HCT116 (cell line): ENCODE measurements at regions not wholly inside any gene's neighbourhood (a gene's known extent, or its start where the extent isn't known, plus 50 kb on each side); places are given as distances from the start of the nearest gene placed in this dataset.

Experiments
- ATAC-seq: fragments of 200-7000 bp; cut with Tn5 transposase; 2 replicates; pipeline ENCODE4 v1.9.1; 2020; ENCODE audit warnings: mild to moderate bottlenecking, moderate library complexity
- BruUV-seq: library from RNA; stranded (reverse); fragments of 400-500 nt; replicated peaks from 2 replicates; lab custom pipeline; 2021; lab: Mats Ljungman, UMichigan
- CTCF ChIA-PET: fragments of 300-600 bp; sonication (Branson Sonifier 250); formaldehyde crosslinking; loops from one replicate; lab custom pipeline; 2021; ENCODE audit warnings: antibody characterized with exemption; lab: Charles Lee
- POLR2A ChIA-PET: fragments of 300-600, 350-600 bp; sonication (Branson Sonifier 250); formaldehyde crosslinking; loops from one replicate; lab custom pipeline; 2021; ENCODE audit warnings: antibody characterized with exemption; lab: Charles Lee
- RAD21 ChIA-PET, 2 experiments: fragments of 300-600 bp; sonication (Branson Sonifier 250); formaldehyde crosslinking; loops; one replicate each; lab custom pipeline; 2023; ENCODE audit warnings: low total read pairs in 2 of 2; ENCODE audit not compliant: uncharacterized antibody in 2 of 2, unreplicated experiment in 2 of 2, low non-redundant PET in 1 of 2; lab: Charles Lee
- DNase-seq: peaks from one replicate; pipeline ENCODE4 v3.0.0-alpha.2; 2010; ENCODE audit warnings: low read depth, low spot score
- H2AFZ ChIP-seq: fragments of 200-600 bp; shearing (Covaris generic), sonication (generic); 2 replicates; pipeline ENCODE4 v1.6.1; 2017; ENCODE audit warnings: low read depth, mixed run types, mixed read lengths, antibody characterized with exemption, low read length; ENCODE audit not compliant: poor library complexity, severe bottlenecking
- H3K27ac ChIP-seq: 2 replicates; pipeline ENCODE4 v1.5.1; 2012; ENCODE audit warnings: low read depth, low read length
- H3K27me3 ChIP-seq: fragments of 200-600 bp; sonication (generic); 2 replicates; pipeline ENCODE4 v1.6.1; 2016; ENCODE audit warnings: mixed run types, low read length, mixed read lengths; ENCODE audit not compliant: insufficient read depth
- H3K36me3 ChIP-seq, 2 experiments: fragments of 200-500 bp in 1 of 2; fragments of 200-600 bp in 1 of 2; sonication (Bioruptor generic) in 1 of 2; sonication (generic) in 1 of 2; 2 replicates each; pipeline versions ENCODE4 v1.5.1 to v1.6.1; 2014 to 2016; ENCODE audit warnings: low read length in 2 of 2, inconsistent platforms in 1 of 2, mixed read lengths in 1 of 2, mixed run types in 1 of 2; ENCODE audit not compliant: insufficient read depth in 2 of 2, control insufficient read depth in 1 of 2
- H3K4me1 ChIP-seq, 2 experiments: fragments of 200-600 bp in 1 of 2; sonication (generic) in 1 of 2; 2 replicates each; pipeline versions ENCODE4 v1.5.1 to v1.6.1; 2012 to 2017; ENCODE audit warnings: low read length in 2 of 2, inconsistent platforms in 1 of 2, mild to moderate bottlenecking in 1 of 2, mixed read lengths in 1 of 2, mixed run types in 1 of 2, moderate library complexity in 1 of 2; ENCODE audit not compliant: insufficient read depth in 2 of 2, control insufficient read depth in 1 of 2
- H3K4me2 ChIP-seq: fragments of 200-600 bp; sonication (generic); 2 replicates; pipeline ENCODE4 v1.6.1; 2017; ENCODE audit warnings: mixed run types, low read length, mixed read lengths
- H3K4me3 ChIP-seq, 2 experiments: fragments of 200-600 bp in 1 of 2; sonication (generic) in 1 of 2; replicated peaks in 1 of 2; 2 replicates each; pipeline ENCODE4 v1.5.1; 2011 to 2016; ENCODE audit warnings: low read length in 2 of 2, control low read depth in 1 of 2, low read depth in 1 of 2, mild to moderate bottlenecking in 1 of 2, mixed read lengths in 1 of 2, mixed run types in 1 of 2
- H3K79me2 ChIP-seq: fragments of 200-600 bp; sonication (generic); 2 replicates; pipeline ENCODE4 v1.6.1; 2017; ENCODE audit warnings: mild to moderate bottlenecking, mixed run types, low read length, moderate library complexity, mixed read lengths; ENCODE audit not compliant: insufficient read depth
- H3K9ac ChIP-seq: fragments of 200-600 bp; sonication (generic); 2 replicates; pipeline ENCODE4 v1.6.1; 2016; ENCODE audit warnings: low read length, mixed read lengths
- H3K9me2 ChIP-seq: fragments of 200-600 bp; sonication (generic), shearing (Covaris generic); 2 replicates; pipeline ENCODE4 v1.6.1; 2017; ENCODE audit warnings: mixed run types, mild to moderate bottlenecking, moderate library complexity; ENCODE audit not compliant: insufficient read depth
- H3K9me3 ChIP-seq, 2 experiments: fragments of 200-500 bp in 1 of 2; fragments of 200-600 bp in 1 of 2; sonication (Bioruptor generic) in 1 of 2; sonication (generic) in 1 of 2; 2 replicates each; pipeline ENCODE4 v1.6.1; 2014 to 2017; ENCODE audit warnings: low read length in 2 of 2, mixed read lengths in 2 of 2, inconsistent platforms in 1 of 2, low read depth in 1 of 2, mild to moderate bottlenecking in 1 of 2, mixed run types in 1 of 2, moderate library complexity in 1 of 2; ENCODE audit not compliant: control insufficient read depth in 1 of 2, insufficient read depth in 1 of 2
- H4K20me1 ChIP-seq: fragments of 200-600 bp; sonication (generic), shearing (Covaris generic); 2 replicates; pipeline ENCODE4 v1.6.1; 2017; ENCODE audit warnings: mixed run types, mild to moderate bottlenecking, moderate library complexity; ENCODE audit not compliant: insufficient read depth
- CBX3 ChIP-seq: IDR thresholded peaks from 2 replicates; pipeline ENCODE4 v1.6.1; 2012; ENCODE audit warnings: low read depth
- CEBPB ChIP-seq: IDR thresholded peaks from 2 replicates; pipeline ENCODE4 v1.6.1; 2012; ENCODE audit warnings: low read depth
- ELF1 ChIP-seq: IDR thresholded peaks from 2 replicates; pipeline ENCODE4 v1.6.1; 2012; ENCODE audit warnings: low read depth, borderline replicate concordance
- EZH2 ChIP-seq: fragments of 200-600 bp; sonication (generic); IDR thresholded peaks from 2 replicates; pipeline ENCODE4 v1.6.1; 2017; ENCODE audit warnings: antibody characterized with exemption, mixed run types
- JUND ChIP-seq: IDR thresholded peaks from 2 replicates; pipeline ENCODE4 v1.6.1; 2012
- POLR2AphosphoS5 ChIP-seq: IDR thresholded peaks from 2 replicates; pipeline ENCODE4 v1.6.1; 2011; ENCODE audit warnings: mild to moderate bottlenecking, low read depth, low read length, moderate library complexity
- RAD21 ChIP-seq: IDR thresholded peaks from 2 replicates; pipeline ENCODE4 v1.6.1; 2012; ENCODE audit warnings: low read depth, mild to moderate bottlenecking
- SP1 ChIP-seq: IDR thresholded peaks from 2 replicates; pipeline ENCODE4 v1.6.1; 2012; ENCODE audit warnings: low read depth
- SRF ChIP-seq: IDR thresholded peaks from 2 replicates; pipeline ENCODE4 v1.6.1; 2012; ENCODE audit warnings: low read depth
- ZFX ChIP-seq: fragments of 450-650 bp; IDR thresholded peaks from 2 replicates; pipeline ENCODE4 v1.6.1; 2017
- intact Hi-C: fragments of 100-400 bp; cut with micrococcal nuclease; formaldehyde crosslinking; loops from 2 replicates; pipeline ENCODE4 v1.10.0; 2022
- TF ChIP-seq, protein P1 (sequence below): IDR thresholded peaks from 2 replicates; pipeline ENCODE4 v1.6.1; 2012; ENCODE audit warnings: low read depth
- TF ChIP-seq, protein P2 (sequence below): IDR thresholded peaks from 2 replicates; pipeline ENCODE4 v1.6.1; 2011; ENCODE audit warnings: mild to moderate bottlenecking, low read length, moderate library complexity; ENCODE audit not compliant: insufficient replicate concordance; ENCODE audit errors: extremely low read depth
- TF ChIP-seq, protein P3 (sequence below): IDR thresholded peaks from 2 replicates; pipeline ENCODE4 v1.6.1; 2012
- TF ChIP-seq, protein P4 (sequence below): IDR thresholded peaks from 2 replicates; pipeline ENCODE4 v1.6.1; 2012
- TF ChIP-seq, protein P5 (sequence below), 3 experiments: fragments of 200-600 bp in 1 of 3; sonication (generic) in 1 of 3; IDR thresholded peaks in 2 of 3; conservative IDR thresholded peaks in 1 of 3; 2 replicates each; pipeline ENCODE4 v1.5.1; 2012 to 2017; ENCODE audit warnings: low read depth in 2 of 3, low read length in 2 of 3, antibody characterized with exemption in 1 of 3, borderline replicate concordance in 1 of 3, control low read depth in 1 of 3, mild to moderate bottlenecking in 1 of 3, mixed read lengths in 1 of 3, mixed run types in 1 of 3, moderate library complexity in 1 of 3; ENCODE audit not compliant: insufficient read depth in 1 of 3

DNA sequence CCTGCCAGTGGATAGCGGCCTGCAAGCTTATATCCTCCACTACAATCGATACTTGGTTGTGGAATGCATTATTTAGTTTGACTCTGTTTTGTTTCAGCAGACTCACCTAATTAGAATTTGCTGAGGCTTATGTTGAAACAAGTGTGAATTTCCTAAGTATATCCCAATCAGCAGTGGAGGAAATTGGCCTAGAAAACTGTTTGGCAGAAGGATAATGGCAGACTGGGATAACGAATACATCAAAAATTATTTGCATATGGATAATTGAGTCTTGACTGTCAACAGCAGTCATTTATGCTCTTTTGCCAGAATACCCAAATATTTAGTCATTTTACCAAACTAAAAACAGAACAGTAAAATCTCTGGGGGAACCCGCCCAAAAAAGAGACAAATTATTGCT, 261.0 kb downstream of the DOK5 start:
- ChIA-PET RAD21 (no interaction called here), POLR2A (no interaction called here), CTCF (no interaction called here)
- H3K79me2 ChIP-seq, result no peaks in the 10 kb centered on the region
- H3K4me3 ChIP-seq, result no peak overlapping the region
- H3K9me3 ChIP-seq, result peaks cover 0 to 6% of the 10 kb centered on the region in 2 experiments; a peak in 1 of 4 replicates
- BruUV-seq, result no TSS peak
- H4K20me1 ChIP-seq, result no peaks in the 10 kb centered on the region
- H3K4me2 ChIP-seq, result no peak overlapping the region
- no peak overlapping the region for H2AFZ ChIP-seq
- H3K9ac ChIP-seq, result no peak overlapping the region
- intact Hi-C loops, result no loop called here
- no peak for DNase-seq
- H3K4me1 ChIP-seq, result no peaks in the 10 kb centered on the region
- ATAC-seq, result no peak
- no peak for TF ChIP-seq JUND
- TF ChIP-seq CEBPB, result no peak
- no peak for TF ChIP-seq ZFX
- TF ChIP-seq, protein P1, sequence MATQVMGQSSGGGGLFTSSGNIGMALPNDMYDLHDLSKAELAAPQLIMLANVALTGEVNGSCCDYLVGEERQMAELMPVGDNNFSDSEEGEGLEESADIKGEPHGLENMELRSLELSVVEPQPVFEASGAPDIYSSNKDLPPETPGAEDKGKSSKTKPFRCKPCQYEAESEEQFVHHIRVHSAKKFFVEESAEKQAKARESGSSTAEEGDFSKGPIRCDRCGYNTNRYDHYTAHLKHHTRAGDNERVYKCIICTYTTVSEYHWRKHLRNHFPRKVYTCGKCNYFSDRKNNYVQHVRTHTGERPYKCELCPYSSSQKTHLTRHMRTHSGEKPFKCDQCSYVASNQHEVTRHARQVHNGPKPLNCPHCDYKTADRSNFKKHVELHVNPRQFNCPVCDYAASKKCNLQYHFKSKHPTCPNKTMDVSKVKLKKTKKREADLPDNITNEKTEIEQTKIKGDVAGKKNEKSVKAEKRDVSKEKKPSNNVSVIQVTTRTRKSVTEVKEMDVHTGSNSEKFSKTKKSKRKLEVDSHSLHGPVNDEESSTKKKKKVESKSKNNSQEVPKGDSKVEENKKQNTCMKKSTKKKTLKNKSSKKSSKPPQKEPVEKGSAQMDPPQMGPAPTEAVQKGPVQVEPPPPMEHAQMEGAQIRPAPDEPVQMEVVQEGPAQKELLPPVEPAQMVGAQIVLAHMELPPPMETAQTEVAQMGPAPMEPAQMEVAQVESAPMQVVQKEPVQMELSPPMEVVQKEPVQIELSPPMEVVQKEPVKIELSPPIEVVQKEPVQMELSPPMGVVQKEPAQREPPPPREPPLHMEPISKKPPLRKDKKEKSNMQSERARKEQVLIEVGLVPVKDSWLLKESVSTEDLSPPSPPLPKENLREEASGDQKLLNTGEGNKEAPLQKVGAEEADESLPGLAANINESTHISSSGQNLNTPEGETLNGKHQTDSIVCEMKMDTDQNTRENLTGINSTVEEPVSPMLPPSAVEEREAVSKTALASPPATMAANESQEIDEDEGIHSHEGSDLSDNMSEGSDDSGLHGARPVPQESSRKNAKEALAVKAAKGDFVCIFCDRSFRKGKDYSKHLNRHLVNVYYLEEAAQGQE, result no peak
- TF ChIP-seq, protein P2, sequence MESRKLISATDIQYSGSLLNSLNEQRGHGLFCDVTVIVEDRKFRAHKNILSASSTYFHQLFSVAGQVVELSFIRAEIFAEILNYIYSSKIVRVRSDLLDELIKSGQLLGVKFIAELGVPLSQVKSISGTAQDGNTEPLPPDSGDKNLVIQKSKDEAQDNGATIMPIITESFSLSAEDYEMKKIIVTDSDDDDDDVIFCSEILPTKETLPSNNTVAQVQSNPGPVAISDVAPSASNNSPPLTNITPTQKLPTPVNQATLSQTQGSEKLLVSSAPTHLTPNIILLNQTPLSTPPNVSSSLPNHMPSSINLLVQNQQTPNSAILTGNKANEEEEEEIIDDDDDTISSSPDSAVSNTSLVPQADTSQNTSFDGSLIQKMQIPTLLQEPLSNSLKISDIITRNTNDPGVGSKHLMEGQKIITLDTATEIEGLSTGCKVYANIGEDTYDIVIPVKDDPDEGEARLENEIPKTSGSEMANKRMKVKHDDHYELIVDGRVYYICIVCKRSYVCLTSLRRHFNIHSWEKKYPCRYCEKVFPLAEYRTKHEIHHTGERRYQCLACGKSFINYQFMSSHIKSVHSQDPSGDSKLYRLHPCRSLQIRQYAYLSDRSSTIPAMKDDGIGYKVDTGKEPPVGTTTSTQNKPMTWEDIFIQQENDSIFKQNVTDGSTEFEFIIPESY, result no peak
- no peak for TF ChIP-seq SP1
- TF ChIP-seq RAD21, result no peak
- TF ChIP-seq, protein P3, sequence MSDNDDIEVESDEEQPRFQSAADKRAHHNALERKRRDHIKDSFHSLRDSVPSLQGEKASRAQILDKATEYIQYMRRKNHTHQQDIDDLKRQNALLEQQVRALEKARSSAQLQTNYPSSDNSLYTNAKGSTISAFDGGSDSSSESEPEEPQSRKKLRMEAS, result no peak
- no peak for TF ChIP-seq POLR2AphosphoS5
- TF ChIP-seq, protein P4, sequence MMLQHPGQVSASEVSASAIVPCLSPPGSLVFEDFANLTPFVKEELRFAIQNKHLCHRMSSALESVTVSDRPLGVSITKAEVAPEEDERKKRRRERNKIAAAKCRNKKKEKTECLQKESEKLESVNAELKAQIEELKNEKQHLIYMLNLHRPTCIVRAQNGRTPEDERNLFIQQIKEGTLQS, result no peak
- TF ChIP-seq ELF1, result no peak
- TF ChIP-seq SRF, result no peak
- TF ChIP-seq CBX3, result no peak
- no peak for TF ChIP-seq EZH2
- TF ChIP-seq, protein P5, sequence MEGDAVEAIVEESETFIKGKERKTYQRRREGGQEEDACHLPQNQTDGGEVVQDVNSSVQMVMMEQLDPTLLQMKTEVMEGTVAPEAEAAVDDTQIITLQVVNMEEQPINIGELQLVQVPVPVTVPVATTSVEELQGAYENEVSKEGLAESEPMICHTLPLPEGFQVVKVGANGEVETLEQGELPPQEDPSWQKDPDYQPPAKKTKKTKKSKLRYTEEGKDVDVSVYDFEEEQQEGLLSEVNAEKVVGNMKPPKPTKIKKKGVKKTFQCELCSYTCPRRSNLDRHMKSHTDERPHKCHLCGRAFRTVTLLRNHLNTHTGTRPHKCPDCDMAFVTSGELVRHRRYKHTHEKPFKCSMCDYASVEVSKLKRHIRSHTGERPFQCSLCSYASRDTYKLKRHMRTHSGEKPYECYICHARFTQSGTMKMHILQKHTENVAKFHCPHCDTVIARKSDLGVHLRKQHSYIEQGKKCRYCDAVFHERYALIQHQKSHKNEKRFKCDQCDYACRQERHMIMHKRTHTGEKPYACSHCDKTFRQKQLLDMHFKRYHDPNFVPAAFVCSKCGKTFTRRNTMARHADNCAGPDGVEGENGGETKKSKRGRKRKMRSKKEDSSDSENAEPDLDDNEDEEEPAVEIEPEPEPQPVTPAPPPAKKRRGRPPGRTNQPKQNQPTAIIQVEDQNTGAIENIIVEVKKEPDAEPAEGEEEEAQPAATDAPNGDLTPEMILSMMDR (IDR thresholded peaks at IDR 0.05 in 2 of 3, conservative IDR thresholded peaks at IDR 0.05 in 1 of 3; ENCODE audit: borderline replicate concordance in 1 of 3, insufficient read depth in 1 of 3, low read depth in 2 of 3, low read length in 2 of 3), result no peak
- no peak overlapping the region for H3K27ac ChIP-seq
- H3K36me3 ChIP-seq, result no peaks in the 10 kb centered on the region
- no peaks in the 10 kb centered on the region for H3K27me3 ChIP-seq
- H3K9me2 ChIP-seq, result no peaks in the 10 kb centered on the region
